ENCODE measurements at regions not wholly inside any gene's neighbourhood (a gene's known extent, or its start where the extent isn't known, plus 50 kb on each side); places are given as distances from the start of the nearest gene placed in this dataset.

DNA sequence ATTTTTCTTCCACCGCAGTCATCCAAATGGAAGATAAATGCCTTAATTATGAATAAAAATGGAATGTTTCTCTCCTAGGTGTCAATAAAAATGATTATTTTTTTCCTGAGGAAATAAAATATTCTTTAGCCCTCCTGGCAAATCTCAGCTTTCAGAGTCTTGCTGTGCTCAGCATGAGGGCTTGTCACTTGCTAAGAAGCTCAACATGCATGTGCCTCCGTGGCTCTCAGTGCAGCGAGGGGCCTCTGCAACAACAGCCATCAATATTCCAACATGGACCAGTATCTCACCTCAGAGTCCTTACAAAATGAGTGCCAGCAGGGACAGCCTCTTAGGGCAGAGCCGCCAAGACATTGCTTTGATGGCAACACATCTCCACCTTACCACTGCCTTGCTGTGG lies 159.5 kb upstream of the TMPO start:
- DNase-seq, result no peak

- no peak for DNase-seq
These were observed 157.2 kb upstream of the TMPO start for GRCh38 chr12:98358144-98358543.

GRCh38 chr12:98359856-98360255 lies 155.5 kb upstream of the TMPO start:
- no peak for DNase-seq

GRCh38 chr12:98360401-98360800 lies 155.0 kb upstream of the TMPO start:
- no peak for DNase-seq

DNA sequence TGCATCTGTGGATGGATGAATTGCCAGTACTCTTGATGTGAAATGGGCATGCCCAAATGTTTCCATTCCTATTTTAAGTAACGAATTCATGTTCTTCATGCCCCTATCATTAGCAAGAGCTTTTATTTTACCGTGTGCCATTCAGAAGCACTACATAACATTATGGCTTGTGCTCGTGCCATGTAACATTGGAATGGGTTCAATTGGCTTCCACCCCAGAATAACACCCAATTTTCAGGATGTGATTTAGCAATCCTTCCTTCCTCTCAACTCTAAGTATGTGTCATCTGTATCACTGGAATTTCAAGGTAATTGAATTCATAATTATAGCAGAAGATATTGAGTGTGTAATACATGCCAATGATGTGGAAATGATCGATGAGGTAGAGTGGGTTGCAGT lies 145.8 kb upstream of the TMPO start:
- DNase-seq, result no peak

GRCh38 chr12:98370976-98371375 lies 144.4 kb upstream of the TMPO start:
- DNase-seq, result no peak

- no peak for DNase-seq
These were observed 144.0 kb upstream of the TMPO start for GRCh38 chr12:98371419-98371818.

DNA sequence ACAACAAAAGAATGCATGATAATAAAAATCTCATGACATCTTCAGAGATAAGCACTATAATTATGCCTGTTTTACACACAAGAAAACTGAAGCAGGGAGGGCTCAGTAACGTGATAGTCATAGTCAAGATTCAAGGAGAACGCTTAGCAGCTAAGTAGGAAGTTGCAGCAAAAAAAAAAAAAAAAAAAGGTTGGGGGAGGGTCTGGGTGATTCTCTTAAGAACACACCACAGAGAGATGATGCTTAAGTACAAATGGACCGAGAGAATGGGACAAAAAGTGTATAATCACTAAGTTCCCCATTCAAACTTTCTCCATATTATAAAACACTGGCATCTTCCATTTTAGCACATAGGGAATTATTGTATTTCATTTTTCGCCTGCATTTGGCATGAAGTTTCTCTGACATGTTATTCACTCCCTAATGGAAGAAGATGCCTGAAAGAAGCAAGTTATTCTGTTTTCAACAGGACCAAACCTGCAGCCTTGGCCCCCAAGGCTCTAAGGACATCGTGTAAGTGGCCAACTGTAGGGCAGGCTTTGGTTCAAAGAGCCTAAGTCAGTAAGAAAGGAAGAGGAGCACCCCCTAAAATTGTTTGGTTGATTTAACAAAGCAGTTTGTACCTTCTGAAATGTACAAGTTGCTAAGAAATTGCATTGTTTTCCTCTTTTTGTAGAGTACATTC lies 142.9 kb upstream of the TMPO start:
- DNase-seq, result no peak

GRCh38 chr12:98373025-98373554 lies 142.3 kb upstream of the TMPO start:
- DNase-seq, result peak in 1 of 2 donors; percentile 19

- DNase-seq, result no peak
These were observed 141.4 kb upstream of the TMPO start for GRCh38 chr12:98374007-98374406.

- DNase-seq, result no peak
These were observed 136.3 kb upstream of the TMPO start for GRCh38 chr12:98379106-98379505.

DNA sequence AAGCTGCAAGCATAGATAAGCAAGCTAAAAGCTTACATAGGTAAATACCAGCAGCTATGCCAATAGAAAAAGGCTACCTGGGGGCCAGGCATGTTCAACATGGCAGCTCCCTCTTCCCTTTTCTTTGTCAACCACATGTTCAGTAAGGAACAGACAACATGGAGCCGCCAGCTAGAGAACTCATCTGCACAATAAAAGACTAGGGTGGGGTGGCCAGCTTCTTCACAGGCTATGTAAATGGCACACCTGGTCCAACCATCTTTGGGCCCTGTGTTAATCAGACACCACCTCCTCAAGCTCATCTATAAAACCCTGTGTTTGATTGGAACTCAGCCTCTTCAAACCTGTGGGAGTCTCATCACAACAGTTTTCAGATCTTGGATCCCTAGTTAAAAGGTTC lies 129.7 kb upstream of the TMPO start:
- no peak for DNase-seq

GRCh38 chr12:98387444-98387843 lies 127.9 kb upstream of the TMPO start:
- DNase-seq, result no peak

GRCh38 chr12:98388126-98388525 lies 127.3 kb upstream of the TMPO start:
- DNase-seq, result no peak

GRCh38 chr12:98389593-98389992 lies 125.8 kb upstream of the TMPO start:
- no peak for DNase-seq

DNA sequence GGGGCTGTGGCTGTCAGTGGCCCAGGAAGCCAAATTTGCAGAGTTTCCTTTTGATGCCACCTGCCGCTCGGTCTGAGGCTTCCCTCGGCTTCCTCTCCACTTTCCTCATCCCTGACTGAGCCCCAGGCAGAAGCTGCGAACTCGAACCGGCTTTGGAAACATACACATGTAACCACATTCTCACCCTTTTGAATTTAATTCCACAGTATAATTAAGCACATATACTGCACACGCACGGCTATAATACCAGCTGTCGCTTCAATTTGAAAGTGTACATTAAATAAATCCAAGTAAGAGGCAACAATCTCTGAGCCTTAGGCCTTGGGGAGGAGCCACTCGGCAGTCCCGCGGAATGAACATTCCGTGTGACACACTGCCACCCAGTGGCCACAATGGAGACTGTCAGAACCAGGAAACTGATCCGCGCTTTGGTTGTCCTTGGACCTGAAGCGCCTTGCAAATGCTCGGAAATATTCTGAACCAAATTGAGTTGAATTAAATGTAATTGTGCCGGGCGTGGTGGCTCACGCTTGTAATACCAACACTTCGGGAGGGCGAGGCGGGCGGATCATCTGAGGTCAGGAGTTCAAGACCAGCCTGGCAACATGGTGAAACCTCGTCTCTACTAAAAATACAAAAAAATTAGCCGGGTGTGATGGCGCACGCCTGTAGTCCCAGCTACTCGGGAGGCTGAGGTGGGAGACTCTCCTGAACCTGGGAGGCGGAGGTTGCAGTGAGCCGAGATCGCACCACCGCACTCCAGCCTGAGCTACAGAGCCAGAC lies 117.9 kb upstream of the TMPO start:
- peak; percentile 60 to 71 for DNase-seq

- DNase-seq, result peak; percentile 13 to 77
These were observed 115.9 kb upstream of the TMPO start for GRCh38 chr12:98399532-98399931.

DNA sequence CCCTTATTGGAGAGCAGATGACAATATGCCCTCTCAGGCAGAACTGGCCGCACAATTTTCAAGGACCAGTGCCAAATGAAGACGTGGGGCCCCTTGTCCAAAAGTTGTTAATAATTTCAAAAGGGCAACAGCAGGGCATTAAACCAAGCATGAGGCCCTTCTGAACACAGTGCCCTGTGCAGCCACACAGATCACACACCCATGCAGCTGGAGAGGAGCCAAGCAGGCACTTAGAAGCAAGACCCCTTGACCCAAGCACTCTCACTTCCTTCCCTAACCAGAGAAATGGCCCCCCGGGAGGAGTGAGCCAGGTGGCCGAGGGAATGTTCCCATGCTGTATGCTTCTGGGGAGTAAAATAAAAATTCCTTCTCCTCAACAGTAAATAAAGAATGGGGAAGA lies 114.0 kb upstream of the TMPO start:
- no peak for DNase-seq

- DNase-seq, result no peak
These were observed 113.3 kb upstream of the TMPO start for GRCh38 chr12:98402091-98402490.

DNA sequence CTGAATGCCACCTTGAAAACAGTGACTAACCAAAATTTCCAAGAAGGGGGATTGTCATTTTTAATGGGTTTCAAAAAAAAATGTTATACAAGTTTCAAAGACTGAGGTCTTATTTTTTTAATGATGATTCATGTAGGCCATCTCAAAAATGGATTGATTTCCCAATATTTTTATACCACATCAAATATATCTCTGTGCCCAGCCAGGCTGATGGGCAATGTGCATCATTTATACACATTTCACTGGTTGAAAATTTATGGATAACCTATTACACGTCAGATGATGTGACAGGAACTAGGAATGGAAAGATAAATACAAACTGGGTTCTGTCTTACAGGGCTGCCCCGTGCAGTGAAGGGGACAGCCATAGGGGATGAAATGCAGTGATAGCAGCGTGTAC lies 112.7 kb upstream of the TMPO start:
- DNase-seq, result no peak

DNA sequence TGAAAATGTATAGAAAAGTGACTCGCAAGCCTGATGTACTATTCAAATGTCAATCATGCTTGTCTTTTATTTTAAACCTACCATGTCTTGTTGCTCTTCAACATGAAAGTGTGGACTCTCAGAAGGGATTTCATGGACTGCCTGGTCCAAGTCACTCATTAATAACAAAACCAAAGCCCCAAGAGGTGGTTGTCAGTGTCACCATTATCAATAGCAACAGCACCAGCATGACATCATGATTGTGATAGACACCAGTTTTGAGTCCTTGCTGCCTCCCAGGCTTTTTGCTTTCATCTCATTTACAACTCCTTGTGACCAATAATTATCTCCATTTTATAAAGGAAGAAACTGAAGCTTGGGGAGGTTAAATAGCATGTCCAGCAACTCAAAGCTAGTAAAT lies 112.0 kb upstream of the TMPO start:
- DNase-seq, result no peak

DNA sequence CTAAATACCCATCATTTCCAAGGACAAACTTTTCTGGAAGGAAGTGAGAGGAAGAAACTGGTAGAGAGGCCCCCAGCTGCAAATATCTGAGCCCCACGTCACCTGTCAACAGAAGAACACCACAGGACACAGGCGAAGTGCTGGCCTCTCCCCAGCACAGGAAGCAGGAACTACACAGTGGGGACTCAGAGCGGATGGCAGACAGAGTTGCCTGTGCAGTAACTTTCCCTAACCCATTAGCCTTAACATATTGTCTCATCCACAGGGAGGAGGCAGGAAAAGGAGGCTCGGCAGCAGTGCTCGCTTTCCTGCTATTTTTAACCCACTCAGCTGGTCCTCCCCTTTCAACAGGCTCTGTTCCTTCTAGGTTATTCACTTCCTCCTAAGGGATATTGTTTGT lies 111.5 kb upstream of the TMPO start:
- DNase-seq, result no peak

DNA sequence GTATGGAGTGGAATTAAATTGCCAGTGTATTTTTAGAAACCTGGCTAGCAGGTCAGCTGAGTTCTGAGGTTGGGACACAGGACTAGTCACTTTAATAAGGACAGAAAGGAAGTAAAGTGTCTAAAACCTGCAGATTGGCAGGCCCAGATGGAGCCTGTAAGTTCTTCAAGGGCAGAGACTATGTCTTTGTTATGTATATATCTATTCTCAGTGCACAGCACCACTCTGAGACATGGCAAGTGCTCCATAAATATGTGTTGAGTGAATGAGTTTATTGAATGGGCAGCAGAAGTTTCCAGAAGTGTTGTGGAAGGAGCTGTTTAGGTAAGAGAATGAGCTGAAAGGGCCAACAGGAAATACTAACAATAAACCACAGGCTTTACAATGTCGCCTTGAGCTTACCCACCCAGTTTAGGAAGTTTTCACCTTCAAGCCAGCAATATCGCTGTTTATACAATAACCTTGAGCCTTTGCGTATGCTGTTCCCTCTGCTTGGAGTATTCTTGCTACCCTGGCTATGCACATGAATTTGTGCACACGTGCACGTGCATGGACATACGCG lies 109.5 kb upstream of the TMPO start:
- DNase-seq, result no peak

DNA sequence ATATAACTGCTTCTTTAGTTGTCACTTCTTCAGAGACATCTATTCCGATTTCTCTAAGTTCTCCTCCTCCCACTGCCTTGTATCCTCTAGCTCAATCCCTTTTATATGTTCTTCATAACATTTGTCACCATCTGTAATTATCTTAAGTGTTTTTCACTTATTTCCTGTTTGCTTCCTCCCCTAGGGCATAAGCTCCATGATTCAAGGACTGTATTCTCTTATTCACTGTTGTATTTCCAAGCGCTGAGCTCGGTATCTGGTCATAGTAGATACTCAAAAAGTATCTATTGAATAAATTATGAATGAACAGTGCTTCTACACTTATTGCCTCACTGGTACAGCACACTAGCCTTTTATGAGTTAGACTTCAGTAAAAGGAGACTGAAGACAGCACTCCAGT lies 109.0 kb upstream of the TMPO start:
- DNase-seq, result no peak

Data from bone marrow (tissue), 2 donors.